VCaP (cell line): ENCODE measurements at regions not wholly inside any gene's neighbourhood (a gene's known extent, or its start where the extent isn't known, plus 50 kb on each side); places are given as distances from the start of the nearest gene placed in this dataset.

Experiments
- H3K27ac ChIP-seq: fragments of 450-650 bp; 2 replicates; pipeline ENCODE4 v1.5.1; 2017
- TF ChIP-seq, protein P1 (sequence below): fragments of 450-650 bp; conservative IDR thresholded peaks from 2 replicates; pipeline ENCODE4 v1.5.1; 2017; ENCODE audit warnings: mild to moderate bottlenecking, moderate library complexity

DNA sequence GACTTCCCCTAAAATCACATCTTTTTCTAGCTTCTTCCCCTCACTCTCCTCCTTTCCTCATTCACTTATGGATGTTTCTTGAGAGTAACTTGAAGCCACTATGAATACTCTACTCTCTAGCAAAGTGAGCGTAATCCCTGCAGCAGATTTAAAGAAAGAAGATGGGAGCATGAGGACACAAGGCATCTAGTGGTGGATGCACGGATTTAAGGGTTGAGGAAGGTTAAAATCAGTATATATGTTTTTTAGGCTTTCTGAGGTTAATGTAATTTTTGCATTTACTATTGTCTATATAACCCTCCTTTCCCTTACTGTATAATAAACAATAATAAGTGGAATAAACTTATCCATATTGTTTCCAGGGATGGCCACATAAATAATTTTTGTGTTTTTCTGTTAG lies 495.2 kb upstream of the TPK1 start:
- TF ChIP-seq, protein P1, sequence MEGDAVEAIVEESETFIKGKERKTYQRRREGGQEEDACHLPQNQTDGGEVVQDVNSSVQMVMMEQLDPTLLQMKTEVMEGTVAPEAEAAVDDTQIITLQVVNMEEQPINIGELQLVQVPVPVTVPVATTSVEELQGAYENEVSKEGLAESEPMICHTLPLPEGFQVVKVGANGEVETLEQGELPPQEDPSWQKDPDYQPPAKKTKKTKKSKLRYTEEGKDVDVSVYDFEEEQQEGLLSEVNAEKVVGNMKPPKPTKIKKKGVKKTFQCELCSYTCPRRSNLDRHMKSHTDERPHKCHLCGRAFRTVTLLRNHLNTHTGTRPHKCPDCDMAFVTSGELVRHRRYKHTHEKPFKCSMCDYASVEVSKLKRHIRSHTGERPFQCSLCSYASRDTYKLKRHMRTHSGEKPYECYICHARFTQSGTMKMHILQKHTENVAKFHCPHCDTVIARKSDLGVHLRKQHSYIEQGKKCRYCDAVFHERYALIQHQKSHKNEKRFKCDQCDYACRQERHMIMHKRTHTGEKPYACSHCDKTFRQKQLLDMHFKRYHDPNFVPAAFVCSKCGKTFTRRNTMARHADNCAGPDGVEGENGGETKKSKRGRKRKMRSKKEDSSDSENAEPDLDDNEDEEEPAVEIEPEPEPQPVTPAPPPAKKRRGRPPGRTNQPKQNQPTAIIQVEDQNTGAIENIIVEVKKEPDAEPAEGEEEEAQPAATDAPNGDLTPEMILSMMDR = 0 out of 2 replicates have a peak, but pooled peaks have one; percentile 21
- H3K27ac ChIP-seq = no peak overlapping the region

DNA sequence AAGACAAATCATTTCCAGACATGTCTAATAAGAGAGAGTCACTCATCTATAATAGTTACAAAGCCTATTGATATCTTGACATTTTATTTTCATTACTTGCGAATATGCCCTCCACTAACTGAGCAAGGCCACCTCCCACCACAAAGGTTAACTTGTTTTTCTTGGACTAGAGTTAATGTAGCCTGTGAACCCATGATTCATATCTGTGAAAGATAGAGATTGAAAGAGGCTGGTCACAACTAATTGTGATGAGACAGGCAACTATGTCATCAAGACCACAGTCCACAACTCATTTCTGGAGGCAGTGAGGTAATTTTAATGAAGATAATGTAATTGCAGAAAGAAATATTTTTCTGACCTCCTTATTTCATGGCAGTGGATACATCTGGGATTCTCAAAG lies 491.8 kb upstream of the TPK1 start:
- TF ChIP-seq, protein P1 = no peak
- no peak overlapping the region for H3K27ac ChIP-seq

GRCh38 chr7:145324081-145324480 lies 488.2 kb upstream of the TPK1 start:
- TF ChIP-seq, protein P1 = no peak
- H3K27ac ChIP-seq = no peak overlapping the region

- H3K27ac ChIP-seq = no peak overlapping the region
- TF ChIP-seq, protein P1 = no peak
Measured at GRCh38 chr7:145313551-145313950, 477.7 kb upstream of the TPK1 start.

DNA sequence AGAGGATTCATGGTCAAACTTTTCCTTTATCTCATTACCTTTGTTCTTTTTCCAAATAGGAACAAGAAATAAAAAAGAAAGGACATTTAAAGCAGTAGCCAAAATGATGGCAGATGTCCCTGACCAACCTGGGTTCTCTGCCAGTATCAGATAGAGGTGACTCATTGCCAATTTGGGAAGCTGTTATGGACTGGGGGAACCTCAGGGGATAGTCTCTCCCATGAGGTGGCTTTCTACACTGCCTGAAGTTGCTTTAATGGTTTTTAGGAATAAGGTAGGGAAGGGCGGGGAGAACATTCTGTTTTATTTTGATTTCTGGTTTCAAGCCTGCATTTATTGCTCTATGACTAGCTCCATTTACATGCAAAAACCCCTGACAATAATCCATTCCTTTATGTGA lies 457.9 kb upstream of the TPK1 start:
- TF ChIP-seq, protein P1 = no peak
- H3K27ac ChIP-seq = no peak overlapping the region

DNA sequence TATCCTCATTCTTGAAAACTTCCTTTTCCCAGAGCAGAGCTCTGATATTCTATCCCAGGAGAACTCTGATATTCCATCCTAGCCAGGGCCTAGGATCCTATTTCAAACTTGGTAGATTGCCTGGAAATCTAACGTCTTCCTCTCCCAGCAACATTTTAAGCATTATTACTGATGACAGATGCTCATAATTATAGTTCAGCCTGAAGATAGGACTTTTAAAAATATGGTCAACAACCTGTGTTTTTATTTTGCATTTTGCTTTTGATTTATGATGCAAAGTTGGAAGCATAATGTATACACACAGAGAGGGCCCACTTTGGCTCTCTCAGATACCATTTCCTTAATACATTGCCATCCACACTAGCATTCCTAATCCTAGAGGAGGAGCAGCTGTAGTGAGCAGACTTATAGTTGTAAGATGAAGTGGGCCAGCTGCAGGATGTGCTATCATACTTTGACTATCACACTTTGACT lies 457.4 kb upstream of the TPK1 start:
- H3K27ac ChIP-seq = no peak overlapping the region
- TF ChIP-seq, protein P1 = no peak

DNA sequence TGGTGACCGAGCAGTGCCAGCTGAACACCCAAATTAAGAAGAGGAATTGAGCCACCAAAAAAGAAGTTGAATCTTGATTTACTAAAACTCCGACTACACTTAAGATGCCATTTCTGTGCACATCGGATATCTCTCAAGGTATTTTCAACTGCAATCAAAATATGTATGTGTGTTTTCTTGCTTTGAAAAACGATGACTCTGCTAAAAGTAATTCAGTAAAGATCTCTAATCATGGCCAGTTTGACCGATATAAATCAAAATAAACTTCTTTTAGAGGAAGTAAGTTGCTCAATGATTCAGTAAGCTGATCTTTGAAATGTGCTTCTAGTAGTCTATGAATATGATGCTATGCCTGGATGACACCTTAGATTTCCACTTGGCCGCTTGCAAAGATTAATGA lies 453.5 kb upstream of the TPK1 start:
- H3K27ac ChIP-seq = no peak overlapping the region
- TF ChIP-seq, protein P1 = no peak
